Kidney tubule cell (primary cell): ENCODE measurements at regions not wholly inside any gene's neighbourhood (a gene's known extent, or its start where the extent isn't known, plus 50 kb on each side); places are given as distances from the start of the nearest gene placed in this dataset.
A peak's percentile ranks its signal among the peaks of the same experiment; 100 is the strongest.

Experiments
- DNase-seq: peaks from one replicate; pipeline ENCODE4 v3.0.0-alpha.2; 2018; ENCODE audit warnings: low spot score

DNA sequence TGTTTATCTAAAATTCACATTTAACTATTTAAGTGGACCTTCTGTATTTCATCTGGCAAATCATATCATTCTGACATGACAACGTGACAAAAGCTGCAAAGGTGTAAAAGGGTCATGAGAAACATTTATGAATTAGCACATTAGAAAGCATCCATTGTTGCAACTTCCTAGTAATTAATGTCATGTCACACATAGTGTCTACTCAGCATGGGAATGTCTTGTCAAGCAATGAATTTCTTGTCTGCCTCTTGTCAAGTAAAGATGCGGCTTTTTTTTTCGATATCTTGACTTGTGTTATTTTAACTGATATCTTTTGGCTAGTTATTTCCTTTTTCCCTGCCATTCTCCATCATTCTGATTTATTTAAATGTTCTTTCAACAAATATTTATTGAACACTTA is 463.5 kb upstream of the CXorf51B start:
- DNase-seq: no peak

GRCh38 chrX:146351620-146352019 is 458.0 kb upstream of the CXorf51B start:
- DNase-seq: no peak

DNA sequence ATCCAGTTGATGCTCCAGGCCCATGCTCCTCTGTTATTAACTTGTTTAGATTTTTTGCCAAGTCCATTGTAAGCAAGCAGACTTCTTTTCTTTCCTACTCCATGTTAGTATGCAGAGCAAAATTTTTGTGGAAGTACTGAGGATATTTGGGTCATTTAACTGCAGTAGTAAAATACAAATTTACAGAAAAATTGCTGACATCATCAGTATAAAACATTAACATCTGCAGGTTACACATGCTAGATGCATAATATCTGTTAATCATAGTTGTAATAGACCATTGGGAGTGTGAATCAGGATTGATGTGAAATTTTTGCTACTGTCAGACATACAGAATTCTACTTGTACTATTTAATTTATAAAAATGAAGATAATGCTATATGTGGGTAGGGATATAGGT is 454.1 kb upstream of the CXorf51B start:
- no peak for DNase-seq

DNA sequence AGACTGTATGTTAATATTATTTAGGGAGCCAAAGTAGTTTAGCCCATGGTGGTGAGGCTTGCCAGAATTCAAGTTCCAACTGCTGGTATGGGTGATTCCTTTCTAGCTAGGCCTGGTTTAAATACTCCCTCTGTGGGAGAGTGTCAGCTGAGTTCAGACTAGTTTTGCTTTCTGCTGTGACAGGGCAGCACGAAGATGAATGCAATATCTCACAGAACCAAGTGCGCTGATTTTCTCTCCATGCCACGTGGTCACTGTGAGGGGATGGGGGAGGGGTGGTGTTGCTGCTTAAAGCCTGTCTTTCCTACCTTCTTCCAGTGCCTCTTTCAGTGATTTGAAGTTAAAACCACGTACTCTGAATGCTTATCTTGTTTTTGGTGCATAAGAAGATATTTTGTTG is 445.7 kb upstream of the CXorf51B start:
- no peak for DNase-seq

DNA sequence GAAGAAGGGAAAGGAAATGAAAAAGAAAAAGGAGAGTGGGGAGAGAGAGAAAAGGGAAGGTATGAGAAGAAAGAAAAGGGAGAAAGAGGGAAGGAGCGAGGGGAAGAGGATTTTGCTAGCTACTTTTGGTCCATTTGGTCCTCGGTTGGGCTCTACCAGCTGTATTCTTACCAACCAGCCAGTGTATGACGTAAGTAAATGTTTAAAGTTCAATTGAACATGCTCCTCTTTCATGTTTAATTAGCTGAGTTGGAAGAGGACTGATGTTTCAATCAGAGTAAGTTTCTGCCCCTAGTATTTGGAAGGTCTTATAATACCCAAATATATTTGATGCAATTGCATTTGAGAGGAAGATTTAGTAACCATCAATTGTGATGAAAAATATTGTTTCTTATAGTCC is 424.0 kb upstream of the CXorf51B start:
- no peak for DNase-seq

DNA sequence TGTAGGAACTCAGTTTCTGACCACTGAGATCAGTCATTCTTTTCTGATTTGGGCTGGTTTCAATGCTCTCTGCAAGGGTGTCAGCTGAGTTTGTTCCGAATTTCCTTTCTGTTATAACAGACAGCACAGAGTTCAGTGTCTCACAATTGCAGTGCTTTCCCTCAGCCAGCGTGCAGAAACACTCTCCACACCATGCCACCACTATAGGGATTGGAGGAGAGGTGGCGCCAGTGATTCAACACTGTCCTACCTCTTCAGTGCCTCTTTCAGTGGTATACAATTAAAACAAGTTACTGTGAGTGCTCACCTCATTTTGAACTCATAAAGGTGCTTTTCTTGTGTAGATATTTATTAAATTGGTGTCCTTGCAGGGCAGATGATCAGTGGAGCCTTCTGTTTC is 413.2 kb upstream of the CXorf51B start:
- no peak for DNase-seq

GRCh38 chrX:146409528-146409927 is 400.0 kb upstream of the CXorf51B start:
- DNase-seq: no peak

- no peak for DNase-seq
Measured at GRCh38 chrX:146424422-146424821, 385.1 kb upstream of the CXorf51B start.

- DNase-seq: peak; percentile 70
Measured at GRCh38 chrX:146433771-146434170, 375.8 kb upstream of the CXorf51B start.

DNA sequence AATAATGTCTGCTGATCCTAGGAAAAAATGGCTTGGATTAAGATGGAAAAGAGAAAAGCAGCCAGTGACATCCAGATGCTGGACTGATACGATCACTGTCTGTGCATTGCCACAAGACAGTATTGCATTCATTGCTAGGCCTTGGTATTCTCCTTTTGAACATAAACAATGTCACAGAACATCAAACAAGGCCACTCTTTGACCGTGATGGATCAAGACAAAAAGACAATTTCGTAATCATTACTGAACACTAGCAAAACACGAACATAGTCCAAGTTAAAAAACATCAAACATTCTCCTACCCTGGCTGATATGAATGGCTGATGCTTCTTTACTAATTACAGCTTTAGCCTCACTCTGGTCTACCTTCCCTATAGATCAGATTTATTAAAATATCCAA is 374.1 kb upstream of the CXorf51B start:
- DNase-seq: no peak

GRCh38 chrX:146448791-146449190 is 360.8 kb upstream of the CXorf51B start:
- DNase-seq: no peak

- DNase-seq: no peak
Measured at GRCh38 chrX:146449243-146449642, 360.3 kb upstream of the CXorf51B start.

- DNase-seq: no peak
Measured at GRCh38 chrX:146451136-146451535, 358.4 kb upstream of the CXorf51B start.

GRCh38 chrX:146454363-146454762 is 355.2 kb upstream of the CXorf51B start:
- no peak for DNase-seq

GRCh38 chrX:146456058-146456457 is 353.5 kb upstream of the CXorf51B start:
- no peak for DNase-seq

DNA sequence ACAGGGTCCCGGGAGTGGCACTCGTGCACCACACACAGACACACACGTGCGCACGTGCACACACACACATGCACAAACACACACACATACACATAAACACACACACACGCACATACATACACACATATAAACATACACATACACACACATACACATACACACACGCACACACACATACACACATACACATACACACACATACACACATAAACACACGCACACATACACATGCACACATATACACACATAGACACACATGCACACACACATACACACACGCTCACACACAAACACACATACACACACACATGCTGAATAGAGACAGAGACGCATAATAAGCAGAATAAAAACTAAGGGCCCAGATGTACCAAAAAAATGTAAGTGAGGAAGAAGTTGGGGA is 332.2 kb upstream of the CXorf51B start:
- no peak for DNase-seq

- peak; percentile 3 for DNase-seq
Measured at GRCh38 chrX:146481735-146482134, 327.8 kb upstream of the CXorf51B start.
